A673 (cell line): ENCODE measurements at regions not wholly inside any gene's neighbourhood (a gene's known extent, or its start where the extent isn't known, plus 50 kb on each side); places are given as distances from the start of the nearest gene placed in this dataset.

ENCODE experiments used
- CTCF ChIP-seq: fragments of 300-800, 200-600 bp; sonication (generic); conservative IDR thresholded peaks from 2 replicates; pipeline ENCODE4 v1.5.1; 2017; ENCODE audit warnings: low read depth, mild to moderate bottlenecking, antibody characterized with exemption, low read length, moderate library complexity, mixed read lengths
- EZH2 ChIP-seq: fragments of 200-600 bp; sonication (generic); IDR thresholded peaks from 2 replicates; pipeline ENCODE4 v1.6.1; 2017; ENCODE audit warnings: borderline replicate concordance, low read depth, mild to moderate bottlenecking, mixed read lengths, antibody characterized with exemption, low read length; ENCODE audit not compliant: poor library complexity, severe bottlenecking

DNA sequence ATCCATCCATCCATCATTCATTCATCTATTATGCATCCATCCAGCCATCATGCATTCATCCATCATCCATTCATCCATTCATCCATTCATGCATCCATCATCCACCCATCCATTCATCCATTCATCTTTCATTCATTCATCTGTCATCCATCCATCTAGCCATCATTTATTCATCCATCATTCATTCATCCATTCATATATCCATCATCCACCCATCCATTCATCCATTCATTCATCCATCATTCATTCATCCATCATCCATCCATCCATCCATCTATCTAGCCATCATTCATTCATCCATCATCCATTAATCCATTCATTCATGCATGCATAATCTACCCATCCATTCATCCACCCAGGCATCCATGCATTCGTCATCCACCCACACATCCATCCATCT is 1450.3 kb downstream of the TBC1D22A start:
- no peak for TF ChIP-seq CTCF
- TF ChIP-seq EZH2, result no peak
